Thymus (tissue), 11 donors: ENCODE measurements at regions not wholly inside any gene's neighbourhood (a gene's known extent, or its start where the extent isn't known, plus 50 kb on each side); places are given as distances from the start of the nearest gene placed in this dataset.

Experiments
- DNase-seq, 9 donors: peaks; one replicate each; pipeline ENCODE4 v3.0.0-alpha.2; 2013; ENCODE audit warnings: low spot score in 9 of 9, low read depth in 6 of 9, missing footprints in 1 of 9
- H3K27ac ChIP-seq, 2 donors: one replicate each; pipeline ENCODE4 v1.5.1; 2013; ENCODE audit warnings: control low read depth in 1 of 2, low read depth in 1 of 2, low read length in 1 of 2, mild to moderate bottlenecking in 1 of 2, moderate library complexity in 1 of 2
- H3K27me3 ChIP-seq, 2 donors: one replicate each; pipeline ENCODE4 v1.5.1; 2013; ENCODE audit warnings: low read length in 1 of 2; ENCODE audit not compliant: control insufficient read depth in 2 of 2, insufficient read depth in 1 of 2
- H3K36me3 ChIP-seq, 2 donors: one replicate each; pipeline ENCODE4 v1.5.1; 2013; ENCODE audit warnings: low read length in 1 of 2, mild to moderate bottlenecking in 1 of 2, moderate library complexity in 1 of 2; ENCODE audit not compliant: control insufficient read depth in 2 of 2, insufficient read depth in 2 of 2
- H3K4me1 ChIP-seq, 2 donors: one replicate each; pipeline ENCODE4 v1.5.1; 2013; ENCODE audit warnings: low read length in 2 of 2; ENCODE audit not compliant: control insufficient read depth in 2 of 2, insufficient read depth in 2 of 2
- H3K4me3 ChIP-seq, 2 donors: one replicate each; pipeline ENCODE4 v1.5.1; 2013; ENCODE audit warnings: low read length in 2 of 2, control low read depth in 1 of 2, mild to moderate bottlenecking in 1 of 2
- H3K9me3 ChIP-seq, 2 donors: one replicate each; pipeline ENCODE4 v1.5.1; 2013; ENCODE audit warnings: low read length in 1 of 2, mild to moderate bottlenecking in 1 of 2; ENCODE audit not compliant: control insufficient read depth in 2 of 2, insufficient read depth in 1 of 2
- WGBS: extraction: QIAGEN DNeasy Blood & Tissue Kit; methylation state at CpG from one replicate; pipeline ENCODE4 v1.1.7; 2013; 5-methylcytosine and 5-hydroxymethylcytosine counted together
- donor health status: healthy.

DNA sequence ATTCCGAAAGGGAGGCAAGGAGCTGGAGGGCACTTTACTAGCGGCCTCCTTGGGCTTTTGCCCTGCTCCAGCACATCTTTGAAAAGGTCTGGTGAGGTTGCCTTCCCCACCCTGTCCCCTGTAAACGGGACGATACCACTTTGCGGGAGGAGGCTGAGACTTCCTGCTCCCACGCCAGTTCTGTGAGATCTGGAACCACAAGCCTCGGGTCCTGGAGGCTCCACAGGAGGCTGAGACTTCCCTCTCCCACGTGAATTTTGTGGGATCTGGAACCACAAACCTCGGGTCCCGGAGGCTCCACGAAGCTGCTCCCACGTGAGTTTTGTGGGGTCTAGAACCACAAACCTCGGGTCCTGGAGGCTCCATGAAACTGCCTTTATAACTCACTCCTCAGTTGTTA, 209.3 kb downstream of the DLL1 start:
- Histone ChIP-seq H3K27me3 (no peaks in the 10 kb centered on the region), H3K27ac (no peak overlapping the region), H3K4me1 (no peaks in the 10 kb centered on the region), H3K4me3 (no peak overlapping the region), H3K9me3 (no peaks in the 10 kb centered on the region), H3K36me3 (no peaks in the 10 kb centered on the region)
- 39% methylated on average over 13 of the region's 13 CpGs for WGBS
- DNase-seq, result no peak

GRCh38 chr6:170080828-170081371, 210.0 kb downstream of the DLL1 start:
- Histone ChIP-seq H3K27ac (no peak overlapping the region), H3K9me3 (no peaks in the 10 kb centered on the region), H3K27me3 (no peaks in the 10 kb centered on the region), H3K4me3 (no peak overlapping the region), H3K4me1 (no peaks in the 10 kb centered on the region), H3K36me3 (no peaks in the 10 kb centered on the region)
- no peak for DNase-seq
- WGBS, result 89% methylated on average over 26 of the region's 26 CpGs

DNA sequence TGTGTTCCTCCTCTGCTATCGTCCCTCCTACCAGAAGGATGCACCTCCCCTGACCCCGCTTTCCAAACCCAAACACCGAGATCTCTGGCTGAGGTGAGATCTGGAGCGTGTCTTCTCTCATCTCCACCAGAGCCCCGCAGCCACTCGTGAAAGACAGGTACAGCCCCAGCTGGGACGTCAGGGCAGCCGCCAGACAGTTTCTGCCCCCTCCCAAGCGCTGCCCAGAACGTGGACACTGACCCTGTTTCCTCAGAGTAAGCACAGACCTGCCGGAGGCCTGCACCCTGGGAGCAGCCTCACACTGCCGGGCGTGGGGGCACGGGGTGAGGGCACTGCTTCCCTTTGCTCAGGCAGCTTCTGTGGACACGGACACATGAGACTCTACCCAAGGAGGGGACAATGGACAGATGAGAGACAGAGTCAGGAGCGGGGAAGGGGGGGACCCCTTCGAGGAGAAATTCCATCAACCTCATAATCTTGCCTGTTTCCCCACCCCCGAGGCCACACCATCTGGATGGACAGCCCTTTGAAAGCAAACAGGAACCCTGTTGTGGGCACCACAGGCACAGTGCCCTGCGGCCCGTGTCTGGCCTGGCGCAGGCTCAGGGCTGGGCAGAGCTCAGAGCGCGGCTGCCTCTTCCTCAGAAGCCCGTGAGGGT, 210.6 kb downstream of the DLL1 start:
- no peaks in the 10 kb centered on the region for H3K9me3 ChIP-seq
- H3K4me3 ChIP-seq, result no peak overlapping the region
- H3K27me3 ChIP-seq, result no peaks in the 10 kb centered on the region
- H3K27ac ChIP-seq, result no peak overlapping the region
- WGBS, result 90% methylated on average over 24 of the region's 24 CpGs
- DNase-seq, result no peak
- no peaks in the 10 kb centered on the region for H3K36me3 ChIP-seq
- no peaks in the 10 kb centered on the region for H3K4me1 ChIP-seq

- Histone ChIP-seq H3K4me3 (no peak overlapping the region), H3K4me1 (no peaks in the 10 kb centered on the region), H3K36me3 (no peaks in the 10 kb centered on the region), H3K27ac (no peak overlapping the region), H3K9me3 (no peaks in the 10 kb centered on the region), H3K27me3 (no peaks in the 10 kb centered on the region)
- 96% methylated on average over 21 of the region's 21 CpGs for WGBS
- no peak for DNase-seq
Measured at GRCh38 chr6:170076466-170077165, 214.3 kb downstream of the DLL1 start.

GRCh38 chr6:170075659-170076223, 215.1 kb downstream of the DLL1 start:
- Histone ChIP-seq H3K4me1 (no peaks in the 10 kb centered on the region), H3K36me3 (no peaks in the 10 kb centered on the region), H3K9me3 (no peaks in the 10 kb centered on the region), H3K4me3 (no peak overlapping the region), H3K27me3 (no peaks in the 10 kb centered on the region), H3K27ac (no peak overlapping the region)
- DNase-seq, result no peak
- WGBS, result 88% methylated on average over 19 of the region's 19 CpGs

DNA sequence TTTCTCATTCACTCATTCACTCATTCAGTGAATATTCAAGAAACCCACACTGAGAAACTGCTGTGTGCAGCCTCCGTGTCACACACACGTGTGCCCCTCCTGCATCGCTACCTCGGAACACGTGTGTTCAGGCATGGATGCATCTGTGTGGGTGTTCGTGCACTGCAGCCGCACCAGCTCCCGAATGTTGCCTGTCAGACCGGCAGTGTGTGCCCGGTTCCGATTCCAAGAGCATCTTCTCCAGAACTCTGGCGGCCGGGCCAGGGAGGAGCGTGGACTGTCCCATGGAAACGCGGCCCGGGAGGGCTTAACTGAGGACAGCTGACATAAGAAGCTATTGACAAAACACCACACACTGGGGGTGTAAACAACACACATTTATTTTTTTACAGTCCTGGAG, 216.0 kb downstream of the DLL1 start:
- Histone ChIP-seq H3K27me3 (no peaks in the 10 kb centered on the region), H3K4me3 (no peak overlapping the region), H3K4me1 (no peaks in the 10 kb centered on the region), H3K36me3 (no peaks in the 10 kb centered on the region), H3K27ac (no peak overlapping the region), H3K9me3 (no peaks in the 10 kb centered on the region)
- DNase-seq, result no peak
- 96% methylated on average over 17 of the region's 17 CpGs for WGBS

GRCh38 chr6:170074435-170074834, 216.4 kb downstream of the DLL1 start:
- Histone ChIP-seq H3K27me3 (no peaks in the 10 kb centered on the region), H3K4me3 (no peak overlapping the region), H3K36me3 (no peaks in the 10 kb centered on the region), H3K27ac (no peak overlapping the region), H3K9me3 (no peaks in the 10 kb centered on the region), H3K4me1 (no peaks in the 10 kb centered on the region)
- DNase-seq, result no peak
- over 99% methylated on average over 6 of the region's 6 CpGs for WGBS

- H3K36me3 ChIP-seq, result no peaks in the 10 kb centered on the region
- H3K4me1 ChIP-seq, result no peaks in the 10 kb centered on the region
- 94% methylated on average over 13 of the region's 13 CpGs for WGBS
- H3K4me3 ChIP-seq, result no peak overlapping the region
- H3K27ac ChIP-seq, result no peak overlapping the region
- H3K9me3 ChIP-seq, result no peaks in the 10 kb centered on the region
- H3K27me3 ChIP-seq, result no peaks in the 10 kb centered on the region
- no peak for DNase-seq
Measured at GRCh38 chr6:170073846-170074245, 217.0 kb downstream of the DLL1 start.

DNA sequence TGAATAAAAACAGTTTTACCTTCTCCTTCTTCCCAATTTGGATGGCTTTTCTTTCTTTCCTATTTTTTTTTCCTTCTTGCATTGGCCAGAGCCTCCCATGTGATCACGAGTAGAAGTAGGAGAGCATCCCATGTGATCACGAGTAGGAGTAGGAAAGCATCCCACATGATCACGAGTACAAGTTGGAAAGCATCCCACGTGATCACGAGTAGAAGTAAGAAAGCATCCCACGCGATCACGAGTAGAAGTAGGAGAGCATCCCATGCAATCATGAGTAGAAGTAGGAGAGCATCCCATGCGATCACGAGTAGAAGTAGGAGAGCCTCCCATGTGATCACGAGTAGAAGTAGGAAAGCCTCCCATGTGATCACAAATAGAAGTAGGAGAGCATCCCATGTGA, 218.6 kb downstream of the DLL1 start:
- Histone ChIP-seq H3K27me3 (no peaks in the 10 kb centered on the region), H3K4me1 (no peaks in the 10 kb centered on the region), H3K27ac (no peak overlapping the region), H3K36me3 (no peaks in the 10 kb centered on the region), H3K4me3 (no peak overlapping the region), H3K9me3 (no peaks in the 10 kb centered on the region)
- 95% methylated on average over 11 of the region's 11 CpGs for WGBS
- no peak for DNase-seq
